CD14-positive monocyte (primary cell): ENCODE measurements at regions not wholly inside any gene's neighbourhood (a gene's known extent, or its start where the extent isn't known, plus 50 kb on each side); places are given as distances from the start of the nearest gene placed in this dataset.

Source experiments
- DNase-seq, 3 donors: peaks; one replicate each; pipeline ENCODE4 v3.0.0-alpha.2; 2011 to 2022
- H2AFZ ChIP-seq: 2 replicates; pipeline ENCODE4 v1.6.0; 2012; ENCODE audit warnings: mild to moderate bottlenecking, low read depth, low read length, inconsistent platforms; ENCODE audit not compliant: insufficient read depth, poor library complexity, severe bottlenecking
- H3K27ac ChIP-seq, 2 donors: 1 replicate in 1 of 2; 2 replicates in 1 of 2; pipeline ENCODE4 v1.5.1; 2012 to 2013; ENCODE audit warnings: low read length in 2 of 2, control low read depth in 1 of 2, inconsistent platforms in 1 of 2, low read depth in 1 of 2, mild to moderate bottlenecking in 1 of 2
- H3K27me3 ChIP-seq, 2 donors: one replicate each; pipeline versions ENCODE4 v1.6.0 to v1.6.1; 2011 to 2013; ENCODE audit warnings: low read length in 2 of 2; ENCODE audit not compliant: control insufficient read depth in 2 of 2, insufficient read depth in 2 of 2
- H3K36me3 ChIP-seq, 2 donors: replicated peaks in 1 of 2; 1 replicate in 1 of 2; 2 replicates in 1 of 2; pipeline versions ENCODE4 v1.5.1 to v1.6.1; 2012 to 2013; ENCODE audit warnings: low read length in 2 of 2, control low read depth in 1 of 2, inconsistent platforms in 1 of 2, mild to moderate bottlenecking in 1 of 2; ENCODE audit not compliant: insufficient read depth in 2 of 2, control insufficient read depth in 1 of 2
- H3K4me1 ChIP-seq, 2 donors: 1 replicate in 1 of 2; 2 replicates in 1 of 2; pipeline versions ENCODE4 v1.5.1 to v1.6.1; 2012 to 2013; ENCODE audit warnings: low read length in 2 of 2, control low read depth in 1 of 2, inconsistent platforms in 1 of 2, mild to moderate bottlenecking in 1 of 2, moderate library complexity in 1 of 2; ENCODE audit not compliant: insufficient read depth in 2 of 2, control insufficient read depth in 1 of 2
- H3K4me2 ChIP-seq: replicated peaks from 2 replicates; pipeline ENCODE3; 2012; ENCODE audit warnings: low read length, moderate library complexity, mild to moderate bottlenecking; ENCODE audit not compliant: poor library complexity, severe bottlenecking; ENCODE audit errors: extremely low read depth
- H3K4me3 ChIP-seq, 3 experiments: fragments of 200-600 bp in 1 of 3; sonication (generic) in 1 of 3; replicated peaks in 1 of 3; 1 replicate in 2 of 3; 2 replicates in 1 of 3; pipeline ENCODE4 v1.5.1; 2011 to 2013; ENCODE audit warnings: low read length in 3 of 3, mild to moderate bottlenecking in 3 of 3, control low read depth in 2 of 3, low read depth in 2 of 3, inconsistent platforms in 1 of 3, moderate library complexity in 1 of 3
- H3K79me2 ChIP-seq: 2 replicates; pipeline ENCODE4 v1.6.0; 2012; ENCODE audit warnings: mild to moderate bottlenecking, control low read depth, inconsistent platforms, low read length, moderate library complexity; ENCODE audit not compliant: insufficient read depth
- H3K9ac ChIP-seq: 2 replicates; pipeline ENCODE4 v1.6.0; 2017; ENCODE audit warnings: low read length, mild to moderate bottlenecking; ENCODE audit not compliant: insufficient read depth, poor library complexity, severe bottlenecking
- H3K9me3 ChIP-seq, 2 donors: replicated peaks in 1 of 2; 1 replicate in 1 of 2; 2 replicates in 1 of 2; pipeline versions ENCODE4 v1.5.1 to v1.6.1; 2012 to 2013; ENCODE audit warnings: low read length in 2 of 2, control low read depth in 1 of 2; ENCODE audit not compliant: control insufficient read depth in 1 of 2, insufficient read depth in 1 of 2
- H4K20me1 ChIP-seq: 2 replicates; pipeline ENCODE4 v1.6.0; 2012; ENCODE audit warnings: mild to moderate bottlenecking, low read length, control low read depth, moderate library complexity; ENCODE audit not compliant: insufficient read depth
- H3K27ac Mint-ChIP-seq, 7 donors: one replicate each; pipeline ENCODE4 v1.8.0; 2020; ENCODE audit warnings: mild to moderate bottlenecking in 7 of 7, mixed read lengths in 7 of 7, moderate library complexity in 6 of 7, inconsistent platforms in 2 of 7
- H3K27me3 Mint-ChIP-seq, 3 donors: one replicate each; pipeline ENCODE4 v1.8.0; 2021 to 2022; ENCODE audit warnings: low read depth in 3 of 3, mild to moderate bottlenecking in 3 of 3, mixed read lengths in 3 of 3, moderate library complexity in 3 of 3, inconsistent platforms in 1 of 3
- H3K36me3 Mint-ChIP-seq, 2 donors: one replicate each; pipeline ENCODE4 v1.8.0; 2020; ENCODE audit warnings: mixed read lengths in 2 of 2, inconsistent platforms in 1 of 2, mild to moderate bottlenecking in 1 of 2
- H3K4me1 Mint-ChIP-seq: one replicate; pipeline ENCODE4 v1.8.0; 2020; ENCODE audit warnings: mild to moderate bottlenecking, mixed read lengths
- H3K4me3 Mint-ChIP-seq, 2 donors: one replicate each; pipeline ENCODE4 v1.8.0; 2020; ENCODE audit warnings: mild to moderate bottlenecking in 2 of 2, mixed read lengths in 2 of 2, moderate library complexity in 1 of 2
- H3K9me3 Mint-ChIP-seq, 7 donors: one replicate each; pipeline ENCODE4 v1.8.0; 2020 to 2022; ENCODE audit warnings: mixed read lengths in 7 of 7, mild to moderate bottlenecking in 6 of 7, moderate library complexity in 6 of 7, inconsistent platforms in 2 of 7
- CTCF ChIP-seq: fragments of 200-600 bp; IDR thresholded peaks from one replicate; pipeline ENCODE4 v1.8.0; 2022; ENCODE audit warnings: antibody characterized with exemption, mild to moderate bottlenecking
- WGBS: methylation state at CpG from one replicate; pipeline ENCODE4 v1.1.5; 2013; ENCODE audit warnings: missing lambda C conversion rate; ENCODE audit not compliant: insufficient coverage; 5-methylcytosine and 5-hydroxymethylcytosine counted together
- intact Hi-C, 2 donors: fragments of 100-400 bp; cut with micrococcal nuclease; formaldehyde crosslinking; loops; one replicate each; pipeline versions ENCODE4 v1.15.0 to v1.15.1; 2023

- H3K27ac Mint-ChIP-seq, result no peak overlapping the region
These were observed 1584.4 kb upstream of the GOT2 start for GRCh38 chr16:60318486-60318885.

GRCh38 chr16:60310846-60311445, 1576.8 kb upstream of the GOT2 start:
- peaks cover 0 to 5% of the 10 kb centered on the region in 2 donors for H3K9me3 ChIP-seq
- H3K79me2 ChIP-seq, result no peaks in the 10 kb centered on the region
- no peak overlapping the region for H3K4me2 ChIP-seq
- H3K9ac ChIP-seq, result no peak overlapping the region
- peaks cover 0 to 9% (median 1%) of the 10 kb centered on the region in 7 donors for H3K9me3 Mint-ChIP-seq
- H3K4me1 ChIP-seq, result no peaks in the 10 kb centered on the region
- H3K27ac ChIP-seq, result no peak overlapping the region
- peaks cover 0 to 2% (median 0%) of the 10 kb centered on the region in 3 donors for H3K27me3 Mint-ChIP-seq
- H3K36me3 ChIP-seq, result no peaks in the 10 kb centered on the region
- no peaks in the 10 kb centered on the region for H3K36me3 Mint-ChIP-seq
- H3K4me1 Mint-ChIP-seq, result no peaks in the 10 kb centered on the region
- H3K4me3 ChIP-seq, result no peak overlapping the region
- no peaks in the 10 kb centered on the region for H3K27me3 ChIP-seq
- no CpG with 5 or more reads among the region's 1 CpG for WGBS
- H2AFZ ChIP-seq, result no peak overlapping the region
- no peaks in the 10 kb centered on the region for H4K20me1 ChIP-seq
- intact Hi-C loops, result no loop called here
- H3K4me3 Mint-ChIP-seq, result no peak overlapping the region
- no peak for TF ChIP-seq CTCF
- no peak for DNase-seq
- H3K27ac Mint-ChIP-seq, result no peak overlapping the region

More at GRCh38 chr16:60318486-60318885, 1584.4 kb upstream of the GOT2 start:
- WGBS, result 79% methylated on average over 2 of the region's 2 CpGs
- Histone ChIP-seq H3K4me3 (no peak overlapping the region), H3K36me3 (no peaks in the 10 kb centered on the region), H3K27ac (no peak overlapping the region), H3K4me1 (no peaks in the 10 kb centered on the region), H3K9me3 (peaks cover 0 to 4% of the 10 kb centered on the region in 2 donors), H3K4me2 (no peak overlapping the region), H3K27me3 (no peaks in the 10 kb centered on the region), H2AFZ (no peak overlapping the region), H3K9ac (no peak overlapping the region), H3K79me2 (no peaks in the 10 kb centered on the region), H4K20me1 (no peaks in the 10 kb centered on the region)
- no peak for TF ChIP-seq CTCF
- peaks cover 0 to 1% (median 0%) of the 10 kb centered on the region in 3 donors for H3K27me3 Mint-ChIP-seq
- no peaks in the 10 kb centered on the region for H3K4me1 Mint-ChIP-seq
- no peaks in the 10 kb centered on the region for H3K36me3 Mint-ChIP-seq
- DNase-seq, result no peak
- H3K9me3 Mint-ChIP-seq, result peaks cover 0 to 10% (median 2%) of the 10 kb centered on the region in 7 donors
- no peak overlapping the region for H3K4me3 Mint-ChIP-seq
- intact Hi-C loops, result no loop called here
